Endothelial cell (in vitro differentiated cells): ENCODE measurements at regions not wholly inside any gene's neighbourhood (a gene's known extent, or its start where the extent isn't known, plus 50 kb on each side); places are given as distances from the start of the nearest gene placed in this dataset.

Experiments used
- DNase-seq: peaks from one replicate; pipeline ENCODE4 v3.0.0; 2021; ENCODE audit warnings: low spot score
- H3K27ac Mint-ChIP-seq: one replicate; pipeline ENCODE4 v1.8.0; 2021; ENCODE audit warnings: mixed read lengths, inconsistent platforms; ENCODE audit not compliant: unreplicated experiment
- H3K27me3 Mint-ChIP-seq: one replicate; pipeline ENCODE4 v1.8.0; 2021; ENCODE audit warnings: mild to moderate bottlenecking, moderate library complexity, mixed read lengths, inconsistent platforms; ENCODE audit not compliant: unreplicated experiment
- H3K36me3 Mint-ChIP-seq: one replicate; pipeline ENCODE4 v1.8.0; 2021; ENCODE audit warnings: mild to moderate bottlenecking, low read depth, mixed read lengths, inconsistent platforms; ENCODE audit not compliant: unreplicated experiment
- H3K4me1 Mint-ChIP-seq: one replicate; pipeline ENCODE4 v1.8.0; 2021; ENCODE audit warnings: mild to moderate bottlenecking, mixed read lengths, inconsistent platforms; ENCODE audit not compliant: unreplicated experiment
- H3K4me3 Mint-ChIP-seq: one replicate; pipeline ENCODE4 v1.8.0; 2021; ENCODE audit warnings: mild to moderate bottlenecking, mixed read lengths, inconsistent platforms; ENCODE audit not compliant: unreplicated experiment
- H3K9me3 Mint-ChIP-seq: one replicate; pipeline ENCODE4 v1.8.0; 2021; ENCODE audit warnings: mixed read lengths, inconsistent platforms; ENCODE audit not compliant: unreplicated experiment
- TF ChIP-seq, protein P1 (sequence below): fragments of 200-600 bp; sonication (generic); IDR thresholded peaks from one replicate; pipeline ENCODE4 v1.5.0; 2021; ENCODE audit warnings: antibody characterized with exemption; ENCODE audit not compliant: unreplicated experiment

- DNase-seq = no peak
- TF ChIP-seq, protein P1, sequence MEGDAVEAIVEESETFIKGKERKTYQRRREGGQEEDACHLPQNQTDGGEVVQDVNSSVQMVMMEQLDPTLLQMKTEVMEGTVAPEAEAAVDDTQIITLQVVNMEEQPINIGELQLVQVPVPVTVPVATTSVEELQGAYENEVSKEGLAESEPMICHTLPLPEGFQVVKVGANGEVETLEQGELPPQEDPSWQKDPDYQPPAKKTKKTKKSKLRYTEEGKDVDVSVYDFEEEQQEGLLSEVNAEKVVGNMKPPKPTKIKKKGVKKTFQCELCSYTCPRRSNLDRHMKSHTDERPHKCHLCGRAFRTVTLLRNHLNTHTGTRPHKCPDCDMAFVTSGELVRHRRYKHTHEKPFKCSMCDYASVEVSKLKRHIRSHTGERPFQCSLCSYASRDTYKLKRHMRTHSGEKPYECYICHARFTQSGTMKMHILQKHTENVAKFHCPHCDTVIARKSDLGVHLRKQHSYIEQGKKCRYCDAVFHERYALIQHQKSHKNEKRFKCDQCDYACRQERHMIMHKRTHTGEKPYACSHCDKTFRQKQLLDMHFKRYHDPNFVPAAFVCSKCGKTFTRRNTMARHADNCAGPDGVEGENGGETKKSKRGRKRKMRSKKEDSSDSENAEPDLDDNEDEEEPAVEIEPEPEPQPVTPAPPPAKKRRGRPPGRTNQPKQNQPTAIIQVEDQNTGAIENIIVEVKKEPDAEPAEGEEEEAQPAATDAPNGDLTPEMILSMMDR = no peak
- Mint-ChIP-seq H3K4me3 (no peak overlapping the region), H3K27me3 (no peaks in the 10 kb centered on the region), H3K27ac (peak overlapping the region; percentile 91), H3K4me1 (peaks cover 24% of the 10 kb centered on the region), H3K36me3 (no peaks in the 10 kb centered on the region), H3K9me3 (no peaks in the 10 kb centered on the region)
These were observed 554.8 kb downstream of the NUF2 start for GRCh38 chr1:163876546-163876945.

DNA sequence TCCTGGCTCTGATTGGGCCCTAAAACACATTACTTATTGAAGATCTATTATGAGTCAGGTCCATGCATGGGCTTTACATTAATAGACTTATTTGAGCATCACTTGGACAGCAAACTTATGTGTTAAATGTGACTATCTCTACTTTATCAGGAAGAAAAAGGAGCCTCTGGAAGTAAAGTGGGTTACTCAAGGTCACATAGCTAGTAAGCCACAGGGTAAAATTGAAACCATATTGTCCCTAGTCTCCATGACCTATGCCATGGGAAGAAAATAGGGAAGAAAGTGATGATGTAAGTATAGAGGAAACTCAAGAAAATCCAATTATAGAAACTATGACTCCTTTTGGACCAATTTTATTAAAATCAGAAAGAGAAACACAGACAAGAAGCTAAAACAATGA is 555.3 kb downstream of the NUF2 start:
- TF ChIP-seq, protein P1 = no peak
- Mint-ChIP-seq H3K36me3 (no peaks in the 10 kb centered on the region), H3K27me3 (no peaks in the 10 kb centered on the region), H3K27ac (peak overlapping the region; percentile 91), H3K4me3 (no peak overlapping the region), H3K9me3 (no peaks in the 10 kb centered on the region), H3K4me1 (peaks cover 24% of the 10 kb centered on the region)
- DNase-seq = no peak

GRCh38 chr1:163885510-163885909 is 563.8 kb downstream of the NUF2 start:
- Mint-ChIP-seq H3K4me1 (no peaks in the 10 kb centered on the region), H3K4me3 (no peak overlapping the region), H3K27ac (no peak overlapping the region), H3K9me3 (no peaks in the 10 kb centered on the region), H3K27me3 (no peaks in the 10 kb centered on the region), H3K36me3 (no peaks in the 10 kb centered on the region)
- TF ChIP-seq, protein P1 = no peak
- no peak for DNase-seq

DNA sequence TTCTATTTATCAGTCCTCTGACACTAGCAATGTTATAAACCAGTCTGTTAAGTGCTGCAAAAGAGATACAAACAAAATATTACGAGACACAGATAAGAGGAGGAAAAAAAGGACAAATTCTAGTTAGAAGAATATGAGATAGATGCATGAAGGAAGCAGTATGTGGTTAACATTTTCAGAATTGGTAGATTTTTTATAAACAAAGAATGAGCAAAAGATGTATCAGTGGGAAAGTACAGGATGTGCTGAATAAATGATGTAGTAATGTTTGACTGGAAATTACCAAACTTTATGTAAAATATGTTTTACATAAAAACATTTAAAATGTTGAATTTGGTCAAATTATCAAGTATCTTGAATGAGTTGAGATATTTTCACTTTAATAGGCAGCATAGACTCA is 574.2 kb downstream of the NUF2 start:
- DNase-seq = no peak
- Mint-ChIP-seq H3K27ac (no peak overlapping the region), H3K4me3 (no peak overlapping the region), H3K4me1 (peaks cover 14% of the 10 kb centered on the region), H3K36me3 (no peaks in the 10 kb centered on the region), H3K27me3 (no peaks in the 10 kb centered on the region), H3K9me3 (no peaks in the 10 kb centered on the region)
- TF ChIP-seq, protein P1 = no peak

DNA sequence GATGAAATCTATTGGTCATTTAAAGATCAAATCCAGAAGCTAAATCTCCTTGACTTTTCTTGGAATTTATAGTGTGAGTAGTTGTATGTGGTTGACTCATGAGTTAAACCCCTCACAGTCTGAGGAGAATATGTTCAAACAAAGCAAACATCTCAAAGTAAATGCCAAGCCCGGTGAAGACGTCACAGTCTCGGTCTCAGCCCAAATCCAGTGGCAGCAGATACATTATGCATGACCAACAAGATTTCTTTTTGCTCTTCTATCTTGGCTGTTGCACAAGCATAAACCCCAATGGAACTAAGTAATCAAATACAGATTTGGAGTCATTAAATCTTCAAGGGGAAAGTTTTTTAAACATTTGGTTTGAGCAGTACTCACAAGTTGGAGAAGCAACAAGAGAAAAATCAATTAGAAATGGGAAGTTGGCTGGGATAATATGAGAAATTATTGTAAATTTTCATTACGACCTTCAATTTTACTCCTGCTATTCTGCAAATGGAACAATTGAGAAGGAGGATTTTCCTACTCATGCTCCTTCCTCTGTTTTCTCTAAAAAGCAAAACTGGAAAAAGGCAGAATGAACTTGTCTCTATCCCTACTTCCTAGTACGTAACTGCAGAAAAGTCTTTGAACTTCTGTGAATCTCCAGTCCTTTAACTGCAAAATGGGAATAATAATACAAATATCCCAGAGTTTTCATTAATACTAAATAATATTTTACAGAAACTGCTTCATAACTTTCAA is 575.8 kb downstream of the NUF2 start:
- peaks cover 14% of the 10 kb centered on the region for H3K4me1 Mint-ChIP-seq
- no peak for DNase-seq
- H3K27me3 Mint-ChIP-seq = no peaks in the 10 kb centered on the region
- TF ChIP-seq, protein P1 = no peak
- H3K36me3 Mint-ChIP-seq = no peaks in the 10 kb centered on the region
- H3K9me3 Mint-ChIP-seq = no peaks in the 10 kb centered on the region
- no peak overlapping the region for H3K4me3 Mint-ChIP-seq
- no peak overlapping the region for H3K27ac Mint-ChIP-seq
